T-helper 1 cell (primary cell): ENCODE measurements at regions not wholly inside any gene's neighbourhood (a gene's known extent, or its start where the extent isn't known, plus 50 kb on each side); places are given as distances from the start of the nearest gene placed in this dataset.
"Not testable (repeated sequence)": the region's sequence is repeated elsewhere in the genome, so short reads cannot be mapped to it uniquely, and the experiment has no call there.

ENCODE experiments used
- DNase-seq, 5 donors: peaks; one replicate each; pipeline ENCODE4 v3.0.0-alpha.2; 2012 to 2020

GRCh38 chr4:132386130-132386529, 763.0 kb upstream of the PCDH10 start:
- no peak for DNase-seq

GRCh38 chr4:132387060-132387459, 762.0 kb upstream of the PCDH10 start:
- DNase-seq: no peak

DNA sequence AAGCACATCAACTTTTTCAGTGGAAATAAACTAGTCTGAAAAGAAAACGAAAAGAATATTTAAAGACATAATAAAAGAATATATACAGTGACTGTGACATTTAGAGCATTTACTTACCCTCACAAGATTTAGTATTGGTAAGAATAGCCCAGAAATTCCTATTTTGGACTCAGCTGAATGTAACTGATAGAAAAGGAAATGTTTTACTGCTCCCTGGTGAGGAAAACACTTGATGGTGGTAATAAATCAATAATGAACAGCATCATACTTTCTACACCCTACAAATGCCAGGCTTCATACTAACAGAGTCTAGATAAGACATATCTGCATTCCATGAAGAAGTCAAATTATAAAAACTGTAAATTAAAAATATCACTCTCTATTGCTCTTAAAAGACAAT, 753.5 kb upstream of the PCDH10 start:
- DNase-seq: no peak

DNA sequence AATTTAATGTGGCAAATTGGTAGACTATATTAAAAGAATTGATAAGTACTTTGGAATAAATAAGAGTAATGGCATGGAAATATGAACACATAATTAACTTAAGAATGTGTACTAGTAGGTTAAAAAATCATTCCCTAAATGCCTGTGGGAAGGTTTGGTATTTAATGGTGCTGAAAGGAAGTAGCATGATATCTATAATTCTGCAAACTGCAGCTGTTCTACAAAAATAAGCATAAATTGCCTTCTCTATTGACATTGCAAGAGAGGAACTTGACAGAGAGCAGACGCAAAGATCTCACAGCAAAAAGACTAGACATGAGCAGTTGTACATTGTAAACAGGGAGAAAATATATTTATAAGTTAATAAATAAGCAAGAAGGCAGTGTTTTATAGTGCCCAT, 752.5 kb upstream of the PCDH10 start:
- no peak for DNase-seq

DNA sequence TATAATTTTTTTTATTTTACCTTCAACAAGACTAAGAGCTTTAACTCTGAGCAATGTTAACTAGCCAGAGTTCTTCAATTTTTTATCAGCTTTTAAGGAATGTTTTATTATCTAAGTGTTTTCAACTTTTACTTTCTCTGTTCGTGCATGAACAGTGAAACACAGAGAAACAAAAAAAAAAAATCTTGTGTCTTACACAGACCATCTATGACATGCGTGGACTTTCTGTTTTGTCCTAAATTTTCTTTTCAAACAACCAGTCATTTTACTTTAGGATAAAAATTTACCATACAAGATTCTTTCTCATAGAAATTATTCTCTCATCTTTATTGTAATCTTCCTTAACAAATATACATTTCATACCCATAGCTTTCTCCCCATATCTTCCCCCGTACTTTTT, 731.9 kb upstream of the PCDH10 start:
- no peak for DNase-seq

DNA sequence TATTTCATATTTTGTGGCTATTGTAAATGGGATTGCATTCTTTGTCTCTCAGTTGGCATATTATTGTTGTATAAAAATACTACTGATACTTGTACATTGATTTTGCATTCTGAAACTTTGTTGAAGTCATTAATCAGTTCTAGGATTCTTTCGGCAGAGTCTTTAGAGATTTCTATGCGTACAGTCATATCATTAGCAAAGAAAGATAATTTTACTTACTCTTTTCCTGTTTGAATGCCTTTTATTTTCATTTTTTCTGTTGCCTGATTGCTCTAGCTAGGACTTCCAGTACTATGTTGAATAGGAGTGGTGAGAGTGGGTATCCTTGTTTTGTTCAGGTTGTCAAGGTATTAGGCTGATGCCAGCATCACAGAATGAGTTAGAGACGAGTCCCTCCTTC, 722.0 kb upstream of the PCDH10 start:
- no peak for DNase-seq

GRCh38 chr4:132437117-132437516, 712.0 kb upstream of the PCDH10 start:
- no peak for DNase-seq

GRCh38 chr4:132445386-132445785, 703.7 kb upstream of the PCDH10 start:
- no peak for DNase-seq

DNA sequence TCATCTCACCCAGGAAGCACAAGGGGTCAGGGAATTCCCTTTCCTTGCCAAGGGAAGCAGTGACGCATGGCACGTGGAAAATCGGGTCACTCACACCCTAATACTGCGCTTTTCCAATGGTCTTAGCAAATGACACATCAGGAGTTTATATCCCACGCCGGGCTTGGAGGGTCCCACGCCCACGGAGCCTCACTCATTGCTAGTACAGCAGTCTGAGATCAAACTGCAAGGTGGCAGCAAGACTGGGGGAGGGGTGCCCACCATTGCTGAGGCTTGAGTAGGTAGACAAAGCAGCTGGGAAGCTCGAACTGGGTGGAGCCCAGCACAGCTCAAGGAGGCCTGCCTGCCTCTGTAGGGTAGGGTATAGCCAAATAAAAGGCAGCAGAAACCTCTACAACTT, 691.1 kb upstream of the PCDH10 start:
- not testable (repeated sequence) for DNase-seq

GRCh38 chr4:132479543-132479942, 669.6 kb upstream of the PCDH10 start:
- no peak for DNase-seq

GRCh38 chr4:132488555-132488954, 660.5 kb upstream of the PCDH10 start:
- no peak for DNase-seq

- DNase-seq: no peak
Measured at GRCh38 chr4:132493476-132493875, 655.6 kb upstream of the PCDH10 start.

DNA sequence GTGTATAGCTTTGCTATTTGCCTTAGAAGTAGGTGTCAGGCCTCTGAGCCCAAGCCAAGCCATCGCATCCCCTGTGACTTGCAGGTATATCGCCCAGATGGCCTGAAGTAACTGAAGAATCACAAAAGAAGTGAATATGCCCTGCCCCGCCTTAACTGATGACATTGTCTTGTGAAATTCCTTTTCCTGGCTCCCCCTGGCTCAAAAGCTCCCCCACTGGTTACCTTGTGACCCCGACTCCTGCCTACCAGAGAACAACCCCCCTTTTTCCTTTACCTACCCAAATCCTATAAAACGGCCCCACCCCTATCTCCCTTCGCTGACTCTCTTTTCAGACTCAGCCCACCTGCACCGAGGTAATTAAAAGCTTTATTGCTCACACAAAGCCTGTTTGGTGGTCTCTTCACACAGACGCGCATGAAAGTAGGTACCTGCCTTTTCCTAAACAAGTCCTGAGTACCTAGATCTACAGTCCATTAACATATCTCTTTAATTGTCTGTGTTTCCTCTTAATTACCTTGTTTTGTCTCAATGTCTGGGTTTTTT, 653.8 kb upstream of the PCDH10 start:
- DNase-seq: not testable (repeated sequence)

DNA sequence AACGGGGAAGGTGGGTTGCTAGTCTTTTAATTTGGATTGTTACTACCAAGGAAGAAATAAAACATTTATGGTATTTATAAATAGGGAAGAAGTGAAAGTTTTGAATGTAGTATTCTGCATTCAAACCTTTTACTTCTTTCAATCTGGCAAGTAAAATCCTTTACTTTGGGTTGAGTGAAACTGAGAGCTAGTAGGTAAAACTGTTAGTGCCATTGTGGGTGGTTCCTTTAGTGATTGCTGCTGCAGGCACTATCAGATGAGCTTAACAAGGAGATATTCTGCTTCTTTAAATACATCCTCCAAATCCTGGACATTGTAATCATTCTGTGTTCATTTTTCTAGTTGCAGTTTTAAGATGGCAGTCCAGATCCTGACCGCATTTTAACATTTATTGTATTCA, 650.9 kb upstream of the PCDH10 start:
- DNase-seq: no peak

DNA sequence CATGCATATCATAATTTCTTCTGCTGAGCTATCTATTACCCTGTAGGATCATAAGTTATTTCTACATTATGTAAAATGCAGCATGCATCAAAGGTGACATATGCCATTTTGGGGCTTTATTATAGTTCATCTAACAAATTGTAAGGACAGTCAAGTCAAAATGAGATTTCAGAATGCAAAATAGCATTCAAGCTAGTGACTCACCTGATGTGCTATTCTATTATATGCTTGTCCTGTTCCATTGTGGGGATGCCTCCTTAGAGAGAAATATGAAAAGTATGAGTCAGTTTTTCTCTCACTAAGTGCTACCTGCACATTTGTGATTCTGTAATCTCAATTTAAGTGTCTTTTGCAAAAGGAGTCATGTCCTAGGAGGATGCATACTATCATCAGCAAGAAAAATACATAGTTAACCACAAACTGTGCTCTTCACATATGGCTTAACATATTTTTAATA, 647.0 kb upstream of the PCDH10 start:
- DNase-seq: no peak

DNA sequence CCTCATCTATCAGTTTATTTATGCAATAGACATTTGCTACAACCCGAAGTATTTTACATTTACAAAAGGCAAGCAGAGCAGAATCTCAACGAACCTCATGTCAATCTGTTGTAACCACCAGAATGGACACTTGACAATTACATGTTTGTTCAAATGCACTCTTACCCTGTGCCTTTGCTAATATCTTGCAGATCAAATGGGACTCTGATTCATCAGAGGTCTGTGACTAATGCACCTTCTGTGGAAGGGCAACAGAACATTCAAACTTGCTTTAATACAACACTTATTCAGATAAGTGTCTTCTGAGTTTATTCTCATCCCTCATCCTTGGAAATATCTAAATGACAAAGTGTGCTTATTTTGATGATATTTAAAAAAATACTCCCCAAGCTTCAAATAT, 644.7 kb upstream of the PCDH10 start:
- no peak for DNase-seq

DNA sequence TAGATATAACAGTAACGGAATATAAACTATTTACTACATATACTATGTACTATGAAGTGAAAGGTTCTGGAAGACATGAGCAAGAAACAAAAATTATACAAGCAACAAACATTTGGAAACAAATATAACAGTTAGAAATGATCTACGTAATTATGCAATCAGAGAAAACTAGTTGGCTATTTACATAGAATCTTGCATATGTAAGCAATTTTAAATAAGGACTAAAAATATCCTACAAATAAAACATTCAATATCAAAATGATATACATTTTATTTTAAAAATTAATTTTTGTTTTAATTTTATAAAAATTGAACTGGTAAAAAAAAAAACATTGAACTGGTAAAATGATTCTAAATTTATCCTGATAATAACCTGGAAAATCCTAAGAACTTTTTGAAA, 642.5 kb upstream of the PCDH10 start:
- DNase-seq: no peak

DNA sequence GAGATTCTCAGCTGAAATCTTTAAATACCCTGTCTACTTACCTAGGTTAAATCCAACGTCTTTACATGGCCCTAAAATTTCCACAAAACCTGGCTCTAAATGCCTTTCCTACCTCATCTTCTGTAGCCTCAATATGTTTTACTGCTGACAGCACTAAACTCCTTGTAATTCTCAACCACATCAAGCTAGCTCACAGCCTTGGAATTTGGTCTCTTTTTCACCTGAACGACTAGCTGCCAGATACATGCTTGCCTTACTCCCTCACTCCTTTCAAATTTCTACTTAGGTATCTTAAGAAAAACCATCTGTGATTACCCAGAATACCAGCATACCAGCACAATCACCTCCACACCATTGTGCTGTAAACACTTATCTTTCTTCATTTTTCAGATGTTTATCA, 635.6 kb upstream of the PCDH10 start:
- DNase-seq: no peak

DNA sequence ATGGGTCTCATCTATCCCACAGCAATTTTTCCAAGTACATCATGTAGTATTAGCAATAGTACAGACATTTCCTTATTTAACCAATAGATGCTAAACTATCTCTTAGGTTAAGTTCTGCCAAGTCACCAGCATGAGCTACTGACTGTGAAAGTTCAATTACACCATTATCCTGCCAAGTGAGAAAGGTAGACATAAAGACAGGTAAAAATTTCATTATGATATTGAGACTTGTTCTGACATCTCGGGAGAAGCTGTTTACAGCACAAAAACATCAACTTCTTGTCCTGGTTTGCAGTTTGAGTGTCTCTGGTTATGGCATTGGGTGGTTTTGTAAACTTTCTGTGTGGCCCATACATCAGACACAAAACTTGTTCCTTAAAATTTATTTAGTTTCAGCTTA, 622.4 kb upstream of the PCDH10 start:
- no peak for DNase-seq

DNA sequence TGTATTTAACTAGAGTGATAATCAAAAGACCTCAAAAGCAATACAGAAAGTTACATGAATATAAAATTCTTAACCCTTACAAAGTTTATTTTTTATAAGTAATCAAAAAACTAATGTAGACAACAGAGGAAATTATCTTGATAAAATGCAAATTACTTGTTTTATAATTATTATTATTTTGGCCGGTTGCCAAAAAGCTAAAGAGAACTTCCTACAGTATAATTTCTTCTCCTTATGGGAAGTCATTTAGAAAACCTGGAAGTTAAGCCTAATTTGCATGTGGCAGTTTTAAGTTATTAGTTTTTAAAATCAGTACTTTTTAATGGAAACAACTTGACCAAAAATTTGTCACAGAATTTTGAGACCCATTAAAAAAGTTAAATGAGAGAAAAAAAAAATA, 621.3 kb upstream of the PCDH10 start:
- DNase-seq: no peak

- no peak for DNase-seq
Measured at GRCh38 chr4:132530861-132531260, 618.2 kb upstream of the PCDH10 start.

DNA sequence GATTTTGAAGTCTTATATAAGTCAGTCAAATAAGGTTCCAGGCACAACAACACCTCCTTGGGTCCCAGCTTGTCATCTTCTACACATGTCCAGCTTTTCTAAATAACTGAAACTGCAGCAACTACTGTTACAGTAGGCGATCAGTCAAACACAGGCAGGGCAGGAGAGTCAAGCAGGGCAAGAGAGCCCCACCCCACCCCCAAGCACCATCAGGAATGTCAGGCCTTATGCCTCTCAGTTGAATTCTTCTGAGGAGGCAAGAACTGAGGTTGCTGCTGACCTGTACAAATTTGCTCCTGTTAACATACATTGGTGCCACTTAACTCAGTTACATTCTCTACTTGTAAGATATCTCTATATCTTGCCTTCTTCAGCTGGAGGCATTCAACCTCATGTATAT, 608.8 kb upstream of the PCDH10 start:
- DNase-seq: no peak

DNA sequence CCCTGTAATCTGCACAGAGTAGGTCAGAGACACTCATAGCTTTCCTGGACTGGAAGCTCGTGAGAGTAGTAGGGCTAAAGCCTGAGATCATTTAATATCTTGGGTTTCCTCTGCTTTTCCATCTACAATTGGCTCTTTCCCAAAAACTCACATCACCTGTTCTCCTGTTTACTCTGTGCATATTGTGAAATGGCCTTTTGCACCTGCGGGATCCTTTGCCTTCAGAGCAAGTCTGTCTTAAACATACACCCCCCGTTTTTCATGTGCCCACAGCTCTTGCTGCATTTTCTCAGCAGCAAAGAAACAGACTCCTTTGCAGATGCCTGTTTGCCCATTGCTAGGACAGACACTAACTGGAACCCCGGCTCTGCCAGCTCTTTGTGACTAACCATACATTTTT, 608.3 kb upstream of the PCDH10 start:
- no peak for DNase-seq

GRCh38 chr4:132542228-132542627, 606.9 kb upstream of the PCDH10 start:
- DNase-seq: no peak

DNA sequence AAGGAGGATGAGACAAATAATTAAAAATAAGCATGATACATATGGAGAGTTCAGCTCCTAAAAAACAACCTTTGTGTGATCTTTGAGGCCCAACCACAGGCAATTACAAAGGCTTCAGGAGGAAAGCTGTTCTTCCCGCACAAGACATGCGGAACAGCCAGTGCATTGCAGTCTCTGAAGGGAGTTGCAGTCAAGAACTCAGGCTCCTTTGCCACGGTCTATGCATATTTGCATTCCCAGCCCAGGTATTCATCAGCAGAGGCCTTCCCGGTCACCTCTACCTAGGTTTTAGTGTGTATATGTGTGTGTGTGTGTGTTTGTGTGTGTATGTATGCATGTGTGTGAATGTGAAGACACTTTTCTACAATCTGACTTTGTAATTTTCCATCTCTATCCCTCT, 600.6 kb upstream of the PCDH10 start:
- no peak for DNase-seq

GRCh38 chr4:132556316-132556715, 592.8 kb upstream of the PCDH10 start:
- DNase-seq: no peak
